ENCODE measurements at regions not wholly inside any gene's neighbourhood (a gene's known extent, or its start where the extent isn't known, plus 50 kb on each side); places are given as distances from the start of the nearest gene placed in this dataset.
"Not testable (repeated sequence)": the region's sequence is repeated elsewhere in the genome, so short reads cannot be mapped to it uniquely, and the experiment has no call there.

GRCh38 chr13:81609335-81609734 lies 1268.4 kb upstream of the SPRY2 start:
- Histone ChIP-seq H3K36me3 (replicated peaks) (no peaks in the 10 kb centered on the region), H3K9me3 (no peaks in the 10 kb centered on the region), H3K4me1 (no peaks in the 10 kb centered on the region), H3K4me3 (no peak overlapping the region), H3K27me3 (ENCODE audit: low read depth) (no peaks in the 10 kb centered on the region)
- in situ Hi-C loops (cut with MboI; ENCODE audit: low sequenced_read_pairs), result no loop called here
- no peak for DNase-seq (ENCODE audit: low spot score in 2 of 2)

- Histone ChIP-seq H3K36me3 (replicated peaks) (no peaks in the 10 kb centered on the region), H3K27me3 (ENCODE audit: low read depth) (no peaks in the 10 kb centered on the region), H3K4me3 (no peak overlapping the region), H3K9me3 (no peaks in the 10 kb centered on the region), H3K4me1 (no peaks in the 10 kb centered on the region)
- in situ Hi-C loops (cut with MboI; ENCODE audit: low sequenced_read_pairs), result no loop called here
- DNase-seq (ENCODE audit: low spot score in 2 of 2), result no peak
Observed at GRCh38 chr13:81606074-81606473, 1265.1 kb upstream of the SPRY2 start.

DNA sequence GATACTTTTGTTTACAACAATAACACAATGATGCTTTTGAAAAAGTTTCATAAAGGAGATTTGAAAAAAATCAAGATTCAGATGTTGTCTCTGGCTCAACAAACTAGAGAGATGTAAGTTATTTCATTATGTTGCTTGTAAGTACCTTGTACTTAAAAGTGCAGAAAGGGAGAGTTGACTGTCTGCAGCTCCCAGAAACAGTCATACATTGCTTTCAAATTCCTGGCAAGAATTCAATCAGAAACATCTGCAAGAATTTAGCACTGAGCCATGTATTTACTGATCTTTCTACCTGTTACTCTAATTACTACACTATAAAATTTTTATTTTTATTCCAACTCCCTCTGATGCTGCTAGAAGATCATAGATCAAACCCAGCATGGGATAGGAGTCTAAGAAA lies 1261.3 kb upstream of the SPRY2 start:
- in situ Hi-C loops (cut with MboI; ENCODE audit: low sequenced_read_pairs), result no loop called here
- peaks cover 4% of the 10 kb centered on the region; the same call in 1 of the 2 replicates for H3K4me1 ChIP-seq
- no peak for DNase-seq (ENCODE audit: low spot score in 2 of 2)
- no peaks in the 10 kb centered on the region for H3K9me3 ChIP-seq
- H3K27me3 ChIP-seq (ENCODE audit: low read depth), result no peaks in the 10 kb centered on the region
- no peak overlapping the region for H3K4me3 ChIP-seq
- H3K36me3 ChIP-seq (replicated peaks), result no peaks in the 10 kb centered on the region

GRCh38 chr13:81597101-81597500 lies 1256.2 kb upstream of the SPRY2 start:
- H3K4me1 ChIP-seq, result peaks cover 4% of the 10 kb centered on the region; the same call in 1 of the 2 replicates
- in situ Hi-C loops (cut with MboI; ENCODE audit: low sequenced_read_pairs), result no loop called here
- no peaks in the 10 kb centered on the region for H3K36me3 ChIP-seq (replicated peaks)
- no peaks in the 10 kb centered on the region for H3K9me3 ChIP-seq
- H3K27me3 ChIP-seq (ENCODE audit: low read depth), result no peaks in the 10 kb centered on the region
- no peak overlapping the region for H3K4me3 ChIP-seq
- no peak for DNase-seq (ENCODE audit: low spot score in 2 of 2)

DNA sequence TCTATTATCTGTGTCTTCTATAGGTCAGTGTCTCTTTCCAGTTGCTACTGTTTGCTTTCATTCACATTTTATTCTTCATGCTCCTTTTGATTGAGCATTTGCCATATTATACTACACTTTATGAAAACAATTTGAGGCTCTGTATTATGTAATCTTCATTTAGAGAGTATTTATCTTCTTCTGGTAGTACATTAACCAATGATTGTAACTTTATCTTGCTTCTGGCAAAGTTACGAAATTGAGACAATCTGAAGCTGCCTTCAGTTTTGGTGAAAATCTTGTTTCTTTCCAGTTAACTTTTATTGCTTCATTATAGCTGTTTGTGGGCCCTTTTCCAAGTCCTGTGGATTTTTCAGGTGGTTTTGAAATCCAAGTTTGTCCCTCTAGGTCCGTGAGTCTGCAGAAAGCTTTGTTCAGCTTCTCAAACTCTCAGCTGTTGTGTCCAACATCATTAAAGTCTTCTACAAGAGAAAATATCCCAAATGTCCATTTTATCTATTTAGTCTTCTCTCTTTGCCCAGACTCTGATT lies 1255.4 kb upstream of the SPRY2 start:
- in situ Hi-C loops (cut with MboI; ENCODE audit: low sequenced_read_pairs), result no loop called here
- no peak overlapping the region for H3K4me3 ChIP-seq
- H3K9me3 ChIP-seq, result no peaks in the 10 kb centered on the region
- H3K27me3 ChIP-seq (ENCODE audit: low read depth), result no peaks in the 10 kb centered on the region
- no peaks in the 10 kb centered on the region for H3K36me3 ChIP-seq (replicated peaks)
- no peak for DNase-seq (ENCODE audit: low spot score in 2 of 2)
- peaks cover 4% of the 10 kb centered on the region; the same call in 1 of the 2 replicates for H3K4me1 ChIP-seq

GRCh38 chr13:81591528-81592220 lies 1250.7 kb upstream of the SPRY2 start:
- no peaks in the 10 kb centered on the region for H3K4me1 ChIP-seq
- no peaks in the 10 kb centered on the region for H3K9me3 ChIP-seq
- no peak overlapping the region for H3K4me3 ChIP-seq
- H3K36me3 ChIP-seq (replicated peaks), result no peaks in the 10 kb centered on the region
- no peaks in the 10 kb centered on the region for H3K27me3 ChIP-seq (ENCODE audit: low read depth)
- DNase-seq (ENCODE audit: low spot score in 2 of 2), result no peak
- in situ Hi-C loops (cut with MboI; ENCODE audit: low sequenced_read_pairs), result no loop called here

DNA sequence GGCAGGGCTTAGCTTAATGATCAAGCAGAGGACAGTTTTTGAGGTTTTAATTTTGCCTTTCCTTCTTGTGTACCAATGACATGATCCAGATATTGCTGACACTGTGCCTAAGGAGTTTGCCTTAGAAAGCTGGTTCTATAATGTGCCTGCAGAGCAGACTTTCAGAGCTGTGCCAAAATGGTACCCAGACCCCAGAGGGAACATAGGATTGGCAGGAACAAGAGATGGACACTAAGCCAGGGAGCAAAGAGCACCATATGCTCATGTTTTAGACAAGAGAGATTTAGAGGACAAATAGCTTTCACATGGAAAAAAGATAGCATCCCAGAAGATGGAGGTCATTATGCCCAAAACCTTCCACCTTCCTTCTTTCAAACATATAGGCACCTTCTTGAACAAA lies 1241.5 kb upstream of the SPRY2 start:
- Histone ChIP-seq H3K4me3 (no peak overlapping the region), H3K4me1 (peaks cover 5% of the 10 kb centered on the region), H3K36me3 (replicated peaks) (no peaks in the 10 kb centered on the region), H3K9me3 (no peaks in the 10 kb centered on the region), H3K27me3 (ENCODE audit: low read depth) (no peaks in the 10 kb centered on the region)
- DNase-seq (ENCODE audit: low spot score in 2 of 2), result no peak
- in situ Hi-C loops (cut with MboI; ENCODE audit: low sequenced_read_pairs), result no loop called here

DNA sequence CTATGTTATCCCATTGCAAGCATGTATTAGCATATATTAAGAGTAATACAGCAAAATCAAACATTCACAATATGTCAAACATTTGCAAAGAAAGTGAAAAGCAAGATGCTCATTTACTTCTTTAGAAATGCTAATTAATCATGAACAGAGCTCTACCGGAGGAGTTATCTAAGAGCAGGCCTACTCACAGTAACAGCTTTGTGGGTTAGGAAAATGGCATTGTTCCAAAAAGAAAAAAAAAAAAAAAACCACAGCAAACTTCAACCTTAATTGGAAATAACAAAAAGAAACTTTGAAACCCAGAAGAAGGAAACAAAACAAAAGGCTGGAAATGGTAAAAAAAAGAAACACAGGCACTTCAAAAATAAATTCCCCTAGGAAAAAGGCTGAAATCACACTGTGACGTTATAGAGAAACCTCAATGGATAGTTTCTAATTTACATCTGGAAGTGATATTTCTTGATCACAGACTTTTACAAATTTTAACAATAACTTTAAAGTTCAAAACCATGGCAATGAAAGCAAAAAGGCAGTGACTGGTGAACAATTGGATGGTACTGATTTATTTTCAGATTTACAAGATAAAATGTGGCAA lies 1236.8 kb upstream of the SPRY2 start:
- in situ Hi-C loops (cut with MboI; ENCODE audit: low sequenced_read_pairs), result no loop called here
- DNase-seq (ENCODE audit: low spot score in 2 of 2), result peak in 1 of 2 experiments; percentile 81
- H3K4me1 ChIP-seq, result peaks cover 9% of the 10 kb centered on the region

GRCh38 chr13:81568824-81569223 lies 1227.9 kb upstream of the SPRY2 start:
- H3K9me3 ChIP-seq, result no peaks in the 10 kb centered on the region
- H3K4me3 ChIP-seq, result no peak overlapping the region
- H3K4me1 ChIP-seq, result no peaks in the 10 kb centered on the region
- no peak for DNase-seq (ENCODE audit: low spot score in 2 of 2)
- H3K36me3 ChIP-seq (replicated peaks), result no peaks in the 10 kb centered on the region
- no peaks in the 10 kb centered on the region for H3K27me3 ChIP-seq (ENCODE audit: low read depth)
- in situ Hi-C loops (cut with MboI; ENCODE audit: low sequenced_read_pairs), result no loop called here

More for the DNA sequence above, 1236.8 kb upstream of the SPRY2 start:
- Histone ChIP-seq H3K27me3 (ENCODE audit: low read depth) (no peaks in the 10 kb centered on the region), H3K4me3 (no peak overlapping the region), H3K36me3 (replicated peaks) (no peaks in the 10 kb centered on the region), H3K9me3 (no peaks in the 10 kb centered on the region)

- Histone ChIP-seq H3K27me3 (ENCODE audit: low read depth) (no peaks in the 10 kb centered on the region), H3K36me3 (replicated peaks) (no peaks in the 10 kb centered on the region), H3K4me3 (no peak overlapping the region), H3K4me1 (no peaks in the 10 kb centered on the region), H3K9me3 (no peaks in the 10 kb centered on the region; the same call in 1 of the 2 replicates)
- DNase-seq (ENCODE audit: low spot score in 2 of 2), result no peak
- in situ Hi-C loops (cut with MboI; ENCODE audit: low sequenced_read_pairs), result no loop called here
Observed at GRCh38 chr13:81565849-81566248, 1224.9 kb upstream of the SPRY2 start.

GRCh38 chr13:81563091-81563490 lies 1222.2 kb upstream of the SPRY2 start:
- DNase-seq (ENCODE audit: low spot score in 2 of 2), result no peak
- Histone ChIP-seq H3K36me3 (replicated peaks) (no peaks in the 10 kb centered on the region), H3K4me1 (no peaks in the 10 kb centered on the region), H3K4me3 (no peak overlapping the region), H3K9me3 (no peaks in the 10 kb centered on the region; the same call in 1 of the 2 replicates), H3K27me3 (ENCODE audit: low read depth) (no peaks in the 10 kb centered on the region)
- in situ Hi-C loops (cut with MboI; ENCODE audit: low sequenced_read_pairs), result no loop called here

DNA sequence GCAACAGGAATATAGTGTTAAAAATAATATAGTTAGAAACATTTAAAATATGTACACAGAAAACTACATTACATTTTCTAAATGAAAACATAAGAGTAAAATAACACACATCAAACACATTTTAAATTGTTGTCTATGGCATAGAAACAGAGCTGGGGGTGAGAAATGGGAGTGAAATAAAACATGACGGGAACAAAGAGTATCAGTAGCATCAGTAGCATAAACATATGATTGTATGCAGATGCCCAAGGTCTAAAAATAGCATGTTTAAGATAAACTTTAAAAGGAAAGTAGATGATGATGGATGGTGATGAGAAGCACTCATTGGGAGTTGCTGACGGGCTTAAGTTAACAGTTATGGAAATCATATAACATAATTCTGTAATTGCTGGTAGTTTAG lies 1221.7 kb upstream of the SPRY2 start:
- Histone ChIP-seq H3K4me3 (no peak overlapping the region), H3K4me1 (no peaks in the 10 kb centered on the region), H3K27me3 (ENCODE audit: low read depth) (no peaks in the 10 kb centered on the region), H3K36me3 (replicated peaks) (no peaks in the 10 kb centered on the region), H3K9me3 (no peaks in the 10 kb centered on the region; the same call in 1 of the 2 replicates)
- DNase-seq (ENCODE audit: low spot score in 2 of 2), result no peak
- in situ Hi-C loops (cut with MboI; ENCODE audit: low sequenced_read_pairs), result no loop called here

- in situ Hi-C loops (cut with MboI; ENCODE audit: low sequenced_read_pairs), result no loop called here
- DNase-seq (ENCODE audit: low spot score in 2 of 2), result no peak
- H3K4me3 ChIP-seq, result no peak overlapping the region
- H3K9me3 ChIP-seq, result no peaks in the 10 kb centered on the region; the same call in 1 of the 2 replicates
- no peaks in the 10 kb centered on the region for H3K4me1 ChIP-seq
- H3K36me3 ChIP-seq (replicated peaks), result no peaks in the 10 kb centered on the region
- no peaks in the 10 kb centered on the region for H3K27me3 ChIP-seq (ENCODE audit: low read depth)
Observed at GRCh38 chr13:81551036-81551435, 1210.1 kb upstream of the SPRY2 start.

DNA sequence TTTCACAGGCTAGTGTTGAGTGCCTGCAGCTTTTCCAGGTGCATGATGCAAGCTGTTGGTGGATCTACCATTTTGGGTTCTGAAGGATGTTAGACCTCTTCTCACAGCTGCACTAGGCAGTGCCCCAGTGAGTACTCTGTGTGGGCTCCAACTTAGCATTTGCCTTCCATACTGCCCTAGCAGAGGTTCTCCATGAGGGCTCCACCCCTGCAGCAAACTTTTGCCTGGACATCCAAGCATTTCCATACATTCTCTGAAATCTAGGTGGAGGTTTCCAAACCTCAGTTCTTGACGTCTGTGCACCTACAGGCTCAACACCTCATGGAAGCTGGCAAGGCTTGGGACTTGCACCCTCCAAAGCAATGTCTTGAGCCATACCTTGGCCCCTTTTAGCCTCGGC lies 1205.4 kb upstream of the SPRY2 start:
- H3K9me3 ChIP-seq; H3K4me3 ChIP-seq; H3K27me3 ChIP-seq (ENCODE audit: low read depth); H3K36me3 ChIP-seq (replicated peaks); in situ Hi-C loops (cut with MboI; ENCODE audit: low sequenced_read_pairs); DNase-seq (ENCODE audit: low spot score in 2 of 2); H3K4me1 ChIP-seq: not testable (repeated sequence)

Measured in HAP-1 (cell line).